ENCODE measurements at regions not wholly inside any gene's neighbourhood (a gene's known extent, or its start where the extent isn't known, plus 50 kb on each side); places are given as distances from the start of the nearest gene placed in this dataset.

GRCh38 chr4:81990898-81991297 lies 382.9 kb downstream of the HNRNPD start:
- H3K4me3 ChIP-seq = no peak overlapping the region
- 14 to 45% methylated on average over 1 of the region's 1 CpG for WGBS, 2 donors
- H3K4me1 ChIP-seq = no peaks in the 10 kb centered on the region
- DNase-seq = no peak
- intact Hi-C loops (cut with DNase I; ENCODE audit: low total_unique reads) = no loop called here
- no peak overlapping the region for H3K27ac ChIP-seq
- TF ChIP-seq CTCF (IDR thresholded peaks at IDR 0.05) = no peak
- no peak for TF ChIP-seq POLR2A (IDR thresholded peaks at IDR 0.05)
- no peaks in the 10 kb centered on the region for H3K36me3 ChIP-seq (ENCODE audit: low read depth, missing control alignments)
- H3K27me3 ChIP-seq = no peaks in the 10 kb centered on the region
- no peaks in the 10 kb centered on the region for H3K9me3 ChIP-seq

- 48 to 54% methylated on average over 4 of the region's 4 CpGs for WGBS, 2 donors
- no peaks in the 10 kb centered on the region for H3K27me3 ChIP-seq
- no peak overlapping the region for H3K27ac ChIP-seq
- no peak overlapping the region for H3K4me3 ChIP-seq
- H3K36me3 ChIP-seq (ENCODE audit: low read depth, missing control alignments) = no peaks in the 10 kb centered on the region
- TF ChIP-seq POLR2A (IDR thresholded peaks at IDR 0.05) (no peak), CTCF (IDR thresholded peaks at IDR 0.05) (no peak)
- DNase-seq = no peak
- no peaks in the 10 kb centered on the region for H3K9me3 ChIP-seq
- intact Hi-C loops (cut with DNase I; ENCODE audit: low total_unique reads) = no loop called here
- no peaks in the 10 kb centered on the region for H3K4me1 ChIP-seq
Measured at GRCh38 chr4:81990211-81990610, 383.6 kb downstream of the HNRNPD start.

GRCh38 chr4:81989202-81989601 lies 384.6 kb downstream of the HNRNPD start:
- intact Hi-C loops (cut with DNase I; ENCODE audit: low total_unique reads) = no loop called here
- 28 to 40% methylated on average over 1 of the region's 1 CpG for WGBS, 2 donors
- no peaks in the 10 kb centered on the region for H3K36me3 ChIP-seq (ENCODE audit: low read depth, missing control alignments)
- TF ChIP-seq CTCF (IDR thresholded peaks at IDR 0.05) (no peak), POLR2A (IDR thresholded peaks at IDR 0.05) (no peak)
- no peaks in the 10 kb centered on the region for H3K4me1 ChIP-seq
- H3K27ac ChIP-seq = no peak overlapping the region
- H3K9me3 ChIP-seq = no peaks in the 10 kb centered on the region
- no peaks in the 10 kb centered on the region for H3K27me3 ChIP-seq
- DNase-seq = no peak
- H3K4me3 ChIP-seq = no peak overlapping the region

GRCh38 chr4:81988178-81988577 lies 385.6 kb downstream of the HNRNPD start:
- H3K9me3 ChIP-seq = no peaks in the 10 kb centered on the region
- H3K36me3 ChIP-seq (ENCODE audit: low read depth, missing control alignments) = no peaks in the 10 kb centered on the region
- TF ChIP-seq CTCF (IDR thresholded peaks at IDR 0.05) (no peak), POLR2A (IDR thresholded peaks at IDR 0.05) (no peak)
- no peak for DNase-seq
- 91% methylated on average over 4 of the region's 4 CpGs for WGBS, 2 donors
- H3K27me3 ChIP-seq = no peaks in the 10 kb centered on the region
- intact Hi-C loops (cut with DNase I; ENCODE audit: low total_unique reads) = no loop called here
- H3K4me1 ChIP-seq = no peaks in the 10 kb centered on the region
- H3K4me3 ChIP-seq = no peak overlapping the region
- H3K27ac ChIP-seq = no peak overlapping the region

- WGBS, 2 donors = 94 to 96% methylated on average over 3 of the region's 3 CpGs
Measured at GRCh38 chr4:81984746-81985145, 389.0 kb downstream of the HNRNPD start.

More at GRCh38 chr4:81984746-81985145, 389.0 kb downstream of the HNRNPD start:
- H3K4me3 ChIP-seq = no peak overlapping the region
- DNase-seq = no peak
- H3K27me3 ChIP-seq = no peaks in the 10 kb centered on the region
- no peaks in the 10 kb centered on the region for H3K4me1 ChIP-seq
- TF ChIP-seq CTCF (IDR thresholded peaks at IDR 0.05) (no peak), POLR2A (IDR thresholded peaks at IDR 0.05) (no peak)
- H3K36me3 ChIP-seq (ENCODE audit: low read depth, missing control alignments) = no peaks in the 10 kb centered on the region
- H3K9me3 ChIP-seq = no peaks in the 10 kb centered on the region
- no peak overlapping the region for H3K27ac ChIP-seq
- intact Hi-C loops (cut with DNase I; ENCODE audit: low total_unique reads) = no loop called here
